ENCODE measurements at regions not wholly inside any gene's neighbourhood (a gene's known extent, or its start where the extent isn't known, plus 50 kb on each side); places are given as distances from the start of the nearest gene placed in this dataset.

- Histone ChIP-seq H3K36me3 (ENCODE audit: insufficient read depth, low read length) (no peaks in the 10 kb centered on the region), H3K4me3 (ENCODE audit: low read length) (no peak overlapping the region), H3K27ac (ENCODE audit: low read depth in 1 of 2, low read length in 2 of 2) (no peak overlapping the region), H3K9me3 (ENCODE audit: control insufficient read depth in 1 of 2, insufficient read depth in 1 of 2, low read length in 2 of 2) (no peaks in the 10 kb centered on the region), H3K27me3 (ENCODE audit: control insufficient read depth in 1 of 2, insufficient read depth in 2 of 2, low read length in 2 of 2) (no peaks in the 10 kb centered on the region), H3K4me1 (ENCODE audit: insufficient read depth, low read length) (peaks cover 9% of the 10 kb centered on the region)
- H3K4me1 Mint-ChIP-seq (ENCODE audit: low read depth), result peaks cover 27% of the 10 kb centered on the region
- no peaks in the 10 kb centered on the region for H3K27me3 Mint-ChIP-seq
- CTCF ChIA-PET, result interaction anchor here (0.9 kb wide), 1 partner anchor 109 kb away, joined by 3 read pairs; no protein-coding TSS in a partner anchor
- H3K36me3 Mint-ChIP-seq (ENCODE audit: low read depth), result no peaks in the 10 kb centered on the region
- TF ChIP-seq CTCF (IDR thresholded peaks at IDR 0.05), result no peak
- intact Hi-C loops (cut with DNase I, micrococcal nuclease), result no loop called here
- H3K4me3 Mint-ChIP-seq, result no peak overlapping the region
- no peak overlapping the region for H3K27ac Mint-ChIP-seq
- ATAC-seq (ENCODE audit: poor library complexity) (no peak), DNase-seq (no peak)
- POLR2A ChIA-PET, result no interaction called here
- H3K9me3 Mint-ChIP-seq, result no peaks in the 10 kb centered on the region
Measured at GRCh38 chr6:143621876-143622605, 55.7 kb upstream of the PHACTR2 start.

DNA sequence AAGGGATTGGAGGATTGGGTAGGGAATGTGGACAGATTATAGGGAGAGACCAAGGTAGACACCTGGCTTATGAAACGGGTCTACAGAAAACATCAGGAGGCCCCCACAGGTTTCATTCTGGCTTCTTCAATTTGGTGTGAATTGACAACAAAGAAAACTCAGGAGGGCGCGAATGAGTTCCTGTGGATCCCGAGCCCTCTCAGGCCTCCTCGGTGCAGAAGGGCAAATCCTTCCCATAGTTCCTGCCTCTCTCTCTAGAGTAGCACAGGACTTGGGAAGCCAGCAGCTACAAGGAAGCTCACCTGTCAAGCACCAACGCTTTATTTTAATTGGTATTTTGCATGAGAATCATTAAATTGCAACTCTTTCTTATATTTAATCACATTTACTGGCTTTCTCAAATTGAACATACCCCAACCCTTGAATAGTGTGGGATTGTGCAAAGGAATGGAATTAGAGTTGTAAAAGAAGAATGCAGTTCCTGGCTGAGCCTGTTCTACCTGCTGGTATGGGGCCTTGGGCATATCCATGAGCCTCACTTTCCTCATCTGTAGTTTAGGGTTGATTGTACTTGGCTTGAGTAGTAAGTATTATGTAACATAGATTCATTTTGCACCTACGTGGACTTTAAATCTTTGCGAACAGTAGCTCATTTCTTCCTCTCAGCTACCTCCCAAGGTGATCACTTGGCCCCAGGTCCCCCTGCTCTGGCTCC lies 56.4 kb upstream of the PHACTR2 start:
- DNase-seq (no peak), ATAC-seq (ENCODE audit: poor library complexity) (no peak)
- H3K4me1 Mint-ChIP-seq (ENCODE audit: low read depth), result peaks cover 27% of the 10 kb centered on the region
- no peak for TF ChIP-seq CTCF (IDR thresholded peaks at IDR 0.05)
- Histone ChIP-seq H3K9me3 (ENCODE audit: control insufficient read depth in 1 of 2, insufficient read depth in 1 of 2, low read length in 2 of 2) (no peaks in the 10 kb centered on the region), H3K27ac (ENCODE audit: low read depth in 1 of 2, low read length in 2 of 2) (no peak overlapping the region), H3K4me3 (ENCODE audit: low read length) (no peak overlapping the region), H3K4me1 (ENCODE audit: insufficient read depth, low read length) (peaks cover 9% of the 10 kb centered on the region), H3K36me3 (ENCODE audit: insufficient read depth, low read length) (no peaks in the 10 kb centered on the region), H3K27me3 (ENCODE audit: control insufficient read depth in 1 of 2, insufficient read depth in 2 of 2, low read length in 2 of 2) (no peaks in the 10 kb centered on the region)
- CTCF ChIA-PET, result interaction anchor here (0.9 kb wide), 1 partner anchor 108 kb away, joined by 3 read pairs; no protein-coding TSS in a partner anchor
- no peaks in the 10 kb centered on the region for H3K27me3 Mint-ChIP-seq
- no peak overlapping the region for H3K4me3 Mint-ChIP-seq
- no peaks in the 10 kb centered on the region for H3K36me3 Mint-ChIP-seq (ENCODE audit: low read depth)
- POLR2A ChIA-PET, result no interaction called here
- no peak overlapping the region for H3K27ac Mint-ChIP-seq
- no peaks in the 10 kb centered on the region for H3K9me3 Mint-ChIP-seq
- intact Hi-C loops (cut with DNase I, micrococcal nuclease), result no loop called here

GRCh38 chr6:143620447-143620846 lies 57.3 kb upstream of the PHACTR2 start:
- ChIA-PET POLR2A (no interaction called here), CTCF (interaction anchor here (0.9 kb wide), 1 partner anchor 38 kb away, joined by 3 read pairs; no protein-coding TSS in a partner anchor)
- Mint-ChIP-seq H3K4me1 (ENCODE audit: low read depth) (peaks cover 20% of the 10 kb centered on the region), H3K36me3 (ENCODE audit: low read depth) (no peaks in the 10 kb centered on the region), H3K27ac (no peak overlapping the region), H3K9me3 (no peaks in the 10 kb centered on the region), H3K4me3 (no peak overlapping the region), H3K27me3 (no peaks in the 10 kb centered on the region)
- no peak overlapping the region for H3K27ac ChIP-seq (ENCODE audit: low read depth in 1 of 2, low read length in 2 of 2)
- H3K4me1 ChIP-seq (ENCODE audit: insufficient read depth, low read length), result peaks cover 3% of the 10 kb centered on the region
- intact Hi-C loops (cut with DNase I, micrococcal nuclease), result no loop called here
- ATAC-seq (ENCODE audit: poor library complexity) (no peak), DNase-seq (no peak)
- no peak overlapping the region for H3K4me3 ChIP-seq (ENCODE audit: low read length)
- TF ChIP-seq CTCF (IDR thresholded peaks at IDR 0.05), result no peak
- no peaks in the 10 kb centered on the region for H3K36me3 ChIP-seq (ENCODE audit: insufficient read depth, low read length)
- no peaks in the 10 kb centered on the region for H3K27me3 ChIP-seq (ENCODE audit: control insufficient read depth in 1 of 2, insufficient read depth in 2 of 2, low read length in 2 of 2)
- H3K9me3 ChIP-seq (ENCODE audit: control insufficient read depth in 1 of 2, insufficient read depth in 1 of 2, low read length in 2 of 2), result no peaks in the 10 kb centered on the region
